HEK293T (cell line): ENCODE measurements at regions not wholly inside any gene's neighbourhood (a gene's known extent, or its start where the extent isn't known, plus 50 kb on each side); places are given as distances from the start of the nearest gene placed in this dataset.

Experiments used
- ARNT ChIP-seq: fragments of 450-650 bp; IDR thresholded peaks from 2 replicates; pipeline ENCODE4 v1.6.1; 2017; ENCODE audit warnings: mild to moderate bottlenecking
- BHLHE40 ChIP-seq: fragments of 450-650 bp; IDR thresholded peaks from 2 replicates; pipeline ENCODE4 v1.6.1; 2016; ENCODE audit warnings: mild to moderate bottlenecking, moderate library complexity, borderline replicate concordance
- CTBP1 ChIP-seq: fragments of 450-650 bp; IDR thresholded peaks from 2 replicates; pipeline ENCODE4 v1.6.1; 2016; ENCODE audit warnings: borderline replicate concordance
- ELF4 ChIP-seq: fragments of 450-650 bp; IDR thresholded peaks from 2 replicates; pipeline ENCODE4 v1.6.1; 2017; ENCODE audit warnings: antibody characterized with exemption
- FOXA1 ChIP-seq: fragments of 450-650 bp; IDR thresholded peaks from 2 replicates; pipeline ENCODE4 v1.6.1; 2016; ENCODE audit warnings: mild to moderate bottlenecking
- FOXK2 ChIP-seq: fragments of 450-650 bp; IDR thresholded peaks from 2 replicates; pipeline ENCODE4 v1.6.1; 2016; ENCODE audit warnings: mild to moderate bottlenecking
- FOXM1 ChIP-seq: fragments of 450-650 bp; IDR thresholded peaks from 2 replicates; pipeline ENCODE4 v1.6.1; 2017; ENCODE audit warnings: mild to moderate bottlenecking, borderline replicate concordance
- HDGF ChIP-seq: fragments of 450-650 bp; IDR thresholded peaks from 2 replicates; pipeline ENCODE4 v1.6.1; 2017; ENCODE audit warnings: antibody characterized with exemption, borderline replicate concordance
- LEF1 ChIP-seq: fragments of 450-650 bp; IDR thresholded peaks from 2 replicates; pipeline ENCODE4 v1.6.1; 2017; ENCODE audit warnings: mild to moderate bottlenecking, borderline replicate concordance
- NFRKB ChIP-seq: fragments of 450-650 bp; IDR thresholded peaks from 2 replicates; pipeline ENCODE4 v1.6.1; 2016; ENCODE audit warnings: mild to moderate bottlenecking, moderate library complexity
- PKNOX1 ChIP-seq: fragments of 450-650 bp; IDR thresholded peaks from 2 replicates; pipeline ENCODE4 v1.6.1; 2016
- SP1 ChIP-seq: fragments of 450-650 bp; IDR thresholded peaks from 2 replicates; pipeline ENCODE4 v1.6.1; 2017
- TARDBP ChIP-seq: fragments of 450-650 bp; IDR thresholded peaks from 2 replicates; pipeline ENCODE4 v1.6.1; 2016
- ZNF384 ChIP-seq: fragments of 450-650 bp; IDR thresholded peaks from 2 replicates; pipeline ENCODE4 v1.6.1; 2016

GRCh38 chr2:223681125-223681524 lies 79.0 kb upstream of the SCG2 start:
- TF ChIP-seq SP1 (no peak), BHLHE40 (no peak), LEF1 (no peak), PKNOX1 (no peak), HDGF (no peak), FOXM1 (no peak), ELF4 (no peak), FOXA1 (no peak), TARDBP (no peak), FOXK2 (no peak), ARNT (no peak), ZNF384 (no peak), NFRKB (no peak), CTBP1 (no peak)
